HG02970 (cell line): ENCODE measurements at regions not wholly inside any gene's neighbourhood (a gene's known extent, or its start where the extent isn't known, plus 50 kb on each side); places are given as distances from the start of the nearest gene placed in this dataset.

ENCODE experiments used
- ATAC-seq: cut with Tn5 transposase; IDR thresholded peaks from one replicate; pipeline ENCODE4 v1.9.1; 2021; ENCODE audit warnings: mild to moderate bottlenecking, moderate library complexity, moderate number of reproducible peaks; ENCODE audit not compliant: unreplicated experiment, low FRiP score

GRCh38 chr3:28726840-28727239, 378.2 kb upstream of the AZI2 start:
- ATAC-seq: no peak

GRCh38 chr3:28727307-28727706, 378.7 kb upstream of the AZI2 start:
- no peak for ATAC-seq

GRCh38 chr3:28738425-28738824, 389.8 kb upstream of the AZI2 start:
- ATAC-seq: no peak

- no peak for ATAC-seq
These were observed 391.0 kb upstream of the AZI2 start for GRCh38 chr3:28739647-28740046.

- ATAC-seq: no peak
These were observed 394.6 kb upstream of the AZI2 start for GRCh38 chr3:28743271-28743670.

- no peak for ATAC-seq
These were observed 395.2 kb upstream of the AZI2 start for GRCh38 chr3:28743831-28744230.

- ATAC-seq: no peak
These were observed 396.8 kb upstream of the AZI2 start for GRCh38 chr3:28745436-28745835.

- ATAC-seq: no peak
These were observed 397.4 kb upstream of the AZI2 start for GRCh38 chr3:28745916-28746617.

GRCh38 chr3:28746990-28747389, 398.4 kb upstream of the AZI2 start:
- ATAC-seq: no peak

- ATAC-seq: no peak
These were observed 403.2 kb upstream of the AZI2 start for GRCh38 chr3:28751864-28752263.

- no peak for ATAC-seq
These were observed 403.7 kb upstream of the AZI2 start for GRCh38 chr3:28752290-28752689.

GRCh38 chr3:28756056-28756455, 407.4 kb upstream of the AZI2 start:
- no peak for ATAC-seq

- ATAC-seq: no peak
These were observed 409.5 kb upstream of the AZI2 start for GRCh38 chr3:28758115-28758514.

GRCh38 chr3:28761375-28761774, 412.8 kb upstream of the AZI2 start:
- ATAC-seq: no peak

GRCh38 chr3:28765194-28765593, 416.6 kb upstream of the AZI2 start:
- ATAC-seq: no peak

GRCh38 chr3:28768439-28768838, 419.8 kb upstream of the AZI2 start:
- no peak for ATAC-seq

- ATAC-seq: no peak
These were observed 429.3 kb upstream of the AZI2 start for GRCh38 chr3:28777806-28778475.

GRCh38 chr3:28780480-28780879, 431.9 kb upstream of the AZI2 start:
- no peak for ATAC-seq

- no peak for ATAC-seq
These were observed 432.4 kb upstream of the AZI2 start for GRCh38 chr3:28781053-28781452.

GRCh38 chr3:28786446-28786845, 437.8 kb upstream of the AZI2 start:
- ATAC-seq: no peak

- no peak for ATAC-seq
These were observed 439.9 kb upstream of the AZI2 start for GRCh38 chr3:28788571-28788970.

GRCh38 chr3:28791713-28792255, 443.2 kb upstream of the AZI2 start:
- ATAC-seq: no peak
